ENCODE measurements at regions not wholly inside any gene's neighbourhood (a gene's known extent, or its start where the extent isn't known, plus 50 kb on each side); places are given as distances from the start of the nearest gene placed in this dataset.

DNA sequence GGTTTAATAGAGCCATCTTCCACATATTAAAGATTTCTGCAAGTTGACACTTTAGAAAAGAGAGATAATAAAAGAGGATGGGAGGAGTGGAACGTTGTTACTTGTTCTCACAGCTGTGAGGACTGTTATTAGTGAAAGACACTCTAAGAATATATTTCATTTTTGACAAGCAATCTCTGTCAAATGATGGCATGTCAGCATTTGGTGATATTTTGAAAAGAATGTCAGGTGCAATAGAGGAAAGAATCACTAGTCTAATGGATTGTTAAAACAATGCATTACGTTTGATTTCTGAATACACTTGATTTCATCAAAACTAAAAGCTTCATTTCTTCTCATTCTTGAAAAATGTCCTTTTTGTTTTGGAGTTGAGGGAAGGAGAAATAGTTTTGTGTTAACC is 853.4 kb downstream of the PLA2G4A start:
- DNase-seq (no peak), ATAC-seq (ENCODE audit: insufficient read depth, low read depth) (no peak)
- Histone ChIP-seq H3K9me3 (ENCODE audit: insufficient read depth, low read length, severe bottlenecking) (no peaks in the 10 kb centered on the region), H4K20me1 (ENCODE audit: insufficient read depth, low read length) (no peaks in the 10 kb centered on the region), H3K36me3 (ENCODE audit: insufficient read depth, low read length) (no peaks in the 10 kb centered on the region), H3K27ac (ENCODE audit: low read length) (no peak overlapping the region), H3K4me2 (ENCODE audit: insufficient read depth, low read length) (no peak overlapping the region), H3K4me3 (ENCODE audit: low read depth in 1 of 2, low read length in 2 of 2) (no peak overlapping the region), H3K9ac (ENCODE audit: low read depth, low read length) (no peak overlapping the region), H3K79me2 (ENCODE audit: insufficient read depth, low read length) (no peaks in the 10 kb centered on the region), H3K27me3 (ENCODE audit: insufficient read depth, low read length, poor library complexity) (no peaks in the 10 kb centered on the region), H3K4me1 (ENCODE audit: insufficient read depth, low read length) (no peaks in the 10 kb centered on the region), H2AFZ (ENCODE audit: low read depth, low read length) (no peak overlapping the region)
- TF ChIP-seq, protein P1, sequence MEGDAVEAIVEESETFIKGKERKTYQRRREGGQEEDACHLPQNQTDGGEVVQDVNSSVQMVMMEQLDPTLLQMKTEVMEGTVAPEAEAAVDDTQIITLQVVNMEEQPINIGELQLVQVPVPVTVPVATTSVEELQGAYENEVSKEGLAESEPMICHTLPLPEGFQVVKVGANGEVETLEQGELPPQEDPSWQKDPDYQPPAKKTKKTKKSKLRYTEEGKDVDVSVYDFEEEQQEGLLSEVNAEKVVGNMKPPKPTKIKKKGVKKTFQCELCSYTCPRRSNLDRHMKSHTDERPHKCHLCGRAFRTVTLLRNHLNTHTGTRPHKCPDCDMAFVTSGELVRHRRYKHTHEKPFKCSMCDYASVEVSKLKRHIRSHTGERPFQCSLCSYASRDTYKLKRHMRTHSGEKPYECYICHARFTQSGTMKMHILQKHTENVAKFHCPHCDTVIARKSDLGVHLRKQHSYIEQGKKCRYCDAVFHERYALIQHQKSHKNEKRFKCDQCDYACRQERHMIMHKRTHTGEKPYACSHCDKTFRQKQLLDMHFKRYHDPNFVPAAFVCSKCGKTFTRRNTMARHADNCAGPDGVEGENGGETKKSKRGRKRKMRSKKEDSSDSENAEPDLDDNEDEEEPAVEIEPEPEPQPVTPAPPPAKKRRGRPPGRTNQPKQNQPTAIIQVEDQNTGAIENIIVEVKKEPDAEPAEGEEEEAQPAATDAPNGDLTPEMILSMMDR (IDR thresholded peaks at IDR 0.05; ENCODE audit: borderline replicate concordance, extremely low read depth, low read length, poor library complexity, severe bottlenecking), result no peak
- TF ChIP-seq EZH2 (IDR thresholded peaks at IDR 0.05; ENCODE audit: borderline replicate concordance, low read depth, low read length, severe bottlenecking), result no peak

DNA sequence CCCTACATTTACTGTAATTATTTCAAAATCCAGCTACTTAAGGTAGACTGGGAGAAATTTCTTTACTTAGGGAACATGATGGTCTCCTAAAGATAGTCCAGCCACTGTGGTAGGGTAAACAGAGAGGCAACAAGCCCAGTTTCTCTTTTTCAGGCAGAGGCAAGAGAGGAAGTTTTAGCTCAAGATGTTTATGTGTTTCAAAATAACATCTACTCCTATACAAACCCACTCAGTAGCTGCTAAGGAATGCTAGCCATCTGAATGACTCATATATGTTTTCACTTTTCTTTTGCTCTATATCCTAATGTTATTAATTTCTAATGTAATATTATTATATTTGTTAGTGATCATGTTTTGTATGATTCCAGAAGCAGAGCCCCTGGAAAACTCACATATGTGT is 856.6 kb downstream of the PLA2G4A start:
- no peak overlapping the region for H2AFZ ChIP-seq (ENCODE audit: low read depth, low read length)

DNA sequence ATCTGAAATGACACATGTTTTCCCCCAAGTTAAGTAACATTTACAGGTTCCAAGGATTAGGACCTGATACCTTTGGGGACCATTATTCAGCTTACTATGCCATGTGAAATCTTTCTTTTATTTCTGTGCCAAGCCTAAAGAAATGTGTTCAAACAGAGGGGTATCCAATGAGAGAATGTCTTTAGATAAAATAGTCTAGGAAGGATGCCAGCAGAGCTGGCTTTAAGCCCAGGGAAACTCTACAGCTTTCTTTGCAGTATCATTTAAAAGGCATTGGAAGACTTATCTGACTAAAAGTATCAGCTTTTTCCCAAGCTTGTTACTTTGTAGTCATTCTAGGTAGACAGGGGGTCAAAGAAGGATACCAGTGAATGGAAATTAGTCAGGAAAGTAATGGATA is 860.4 kb downstream of the PLA2G4A start:
- ATAC-seq (ENCODE audit: insufficient read depth, low read depth) (no peak), DNase-seq (no peak)
- H3K79me2 ChIP-seq (ENCODE audit: insufficient read depth, low read length), result no peaks in the 10 kb centered on the region
- H3K9ac ChIP-seq (ENCODE audit: low read depth, low read length), result no peak overlapping the region
- TF ChIP-seq, protein P1 (IDR thresholded peaks at IDR 0.05; ENCODE audit: borderline replicate concordance, extremely low read depth, low read length, poor library complexity, severe bottlenecking), result no peak
- no peak for TF ChIP-seq EZH2 (IDR thresholded peaks at IDR 0.05; ENCODE audit: borderline replicate concordance, low read depth, low read length, severe bottlenecking)
- no peak overlapping the region for H3K4me2 ChIP-seq (ENCODE audit: insufficient read depth, low read length)
- H2AFZ ChIP-seq (ENCODE audit: low read depth, low read length), result no peak overlapping the region
- H3K36me3 ChIP-seq (ENCODE audit: insufficient read depth, low read length), result no peaks in the 10 kb centered on the region
- H3K4me3 ChIP-seq (ENCODE audit: low read depth in 1 of 2, low read length in 2 of 2), result no peak overlapping the region
- no peaks in the 10 kb centered on the region for H3K9me3 ChIP-seq (ENCODE audit: insufficient read depth, low read length, severe bottlenecking)
- H3K27ac ChIP-seq (ENCODE audit: low read length), result no peak overlapping the region
- no peaks in the 10 kb centered on the region for H3K27me3 ChIP-seq (ENCODE audit: insufficient read depth, low read length, poor library complexity)
- H3K4me1 ChIP-seq (ENCODE audit: insufficient read depth, low read length), result no peaks in the 10 kb centered on the region
- H4K20me1 ChIP-seq (ENCODE audit: insufficient read depth, low read length), result no peaks in the 10 kb centered on the region

More for the DNA sequence above, 856.6 kb downstream of the PLA2G4A start:
- Histone ChIP-seq H3K4me3 (ENCODE audit: low read depth in 1 of 2, low read length in 2 of 2) (no peak overlapping the region), H3K36me3 (ENCODE audit: insufficient read depth, low read length) (no peaks in the 10 kb centered on the region), H3K4me1 (ENCODE audit: insufficient read depth, low read length) (no peaks in the 10 kb centered on the region), H3K9me3 (ENCODE audit: insufficient read depth, low read length, severe bottlenecking) (no peaks in the 10 kb centered on the region), H3K27me3 (ENCODE audit: insufficient read depth, low read length, poor library complexity) (no peaks in the 10 kb centered on the region), H3K4me2 (ENCODE audit: insufficient read depth, low read length) (no peak overlapping the region), H4K20me1 (ENCODE audit: insufficient read depth, low read length) (no peaks in the 10 kb centered on the region), H3K27ac (ENCODE audit: low read length) (no peak overlapping the region), H3K9ac (ENCODE audit: low read depth, low read length) (no peak overlapping the region), H3K79me2 (ENCODE audit: insufficient read depth, low read length) (no peaks in the 10 kb centered on the region)
- no peak for ATAC-seq (ENCODE audit: insufficient read depth, low read depth)
- no peak for DNase-seq
- TF ChIP-seq, protein P1 (IDR thresholded peaks at IDR 0.05; ENCODE audit: borderline replicate concordance, extremely low read depth, low read length, poor library complexity, severe bottlenecking), result no peak
- TF ChIP-seq EZH2 (IDR thresholded peaks at IDR 0.05; ENCODE audit: borderline replicate concordance, low read depth, low read length, severe bottlenecking), result no peak

DNA sequence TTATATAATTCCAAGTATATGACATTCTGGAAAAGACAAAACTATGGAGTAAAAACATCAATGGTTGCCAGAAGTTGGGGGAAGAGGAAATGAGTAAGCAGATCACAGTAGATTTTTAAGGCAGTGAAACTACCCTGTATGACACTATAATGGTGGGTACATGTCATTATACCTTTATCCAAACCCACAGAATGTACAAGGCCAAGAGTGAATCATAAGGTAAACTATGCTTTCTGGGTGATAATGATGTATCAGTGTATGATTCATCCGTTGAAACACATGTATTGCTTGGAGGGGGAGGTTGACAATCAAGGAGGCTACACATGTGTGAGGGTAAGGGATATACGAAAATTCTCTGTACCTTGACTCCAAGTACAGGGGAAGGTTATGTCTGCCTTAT is 862.7 kb downstream of the PLA2G4A start:
- Histone ChIP-seq H2AFZ (ENCODE audit: low read depth, low read length) (no peak overlapping the region), H3K4me1 (ENCODE audit: insufficient read depth, low read length) (no peaks in the 10 kb centered on the region), H3K36me3 (ENCODE audit: insufficient read depth, low read length) (no peaks in the 10 kb centered on the region), H3K4me3 (ENCODE audit: low read depth in 1 of 2, low read length in 2 of 2) (no peak overlapping the region), H3K27me3 (ENCODE audit: insufficient read depth, low read length, poor library complexity) (no peaks in the 10 kb centered on the region), H4K20me1 (ENCODE audit: insufficient read depth, low read length) (no peaks in the 10 kb centered on the region), H3K9ac (ENCODE audit: low read depth, low read length) (no peak overlapping the region), H3K27ac (ENCODE audit: low read length) (no peak overlapping the region), H3K9me3 (ENCODE audit: insufficient read depth, low read length, severe bottlenecking) (no peaks in the 10 kb centered on the region), H3K79me2 (ENCODE audit: insufficient read depth, low read length) (no peaks in the 10 kb centered on the region), H3K4me2 (ENCODE audit: insufficient read depth, low read length) (no peak overlapping the region)
- no peak for DNase-seq
- no peak for ATAC-seq (ENCODE audit: insufficient read depth, low read depth)
- TF ChIP-seq, protein P1 (IDR thresholded peaks at IDR 0.05; ENCODE audit: borderline replicate concordance, extremely low read depth, low read length, poor library complexity, severe bottlenecking), result no peak
- no peak for TF ChIP-seq EZH2 (IDR thresholded peaks at IDR 0.05; ENCODE audit: borderline replicate concordance, low read depth, low read length, severe bottlenecking)
